ENCODE measurements at regions not wholly inside any gene's neighbourhood (a gene's known extent, or its start where the extent isn't known, plus 50 kb on each side); places are given as distances from the start of the nearest gene placed in this dataset.

DNA sequence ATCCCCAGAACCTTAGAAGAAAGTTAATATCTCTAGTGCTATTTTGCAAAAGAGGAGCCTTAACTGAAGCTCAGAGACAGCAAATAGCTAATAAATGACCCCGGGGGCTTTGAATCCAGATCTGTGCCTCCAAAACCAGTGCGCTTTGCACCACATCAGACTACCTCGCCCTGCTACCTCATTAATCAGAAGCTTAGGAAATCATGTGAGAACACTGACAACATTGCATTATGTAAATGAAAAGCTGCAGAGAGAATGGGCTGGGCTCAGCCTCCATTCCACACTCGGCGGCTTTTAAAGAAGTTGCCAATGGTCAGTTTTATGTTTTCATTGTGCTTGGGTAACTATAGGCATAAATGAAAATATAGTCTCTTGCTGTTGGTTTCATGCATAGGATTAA lies 54.0 kb upstream of the STMND1 start:
- no peak for DNase-seq (ENCODE audit: low spot score)
- H3K27ac Mint-ChIP-seq, result no peak overlapping the region
- no peak overlapping the region for H3K4me3 Mint-ChIP-seq
- peaks cover 10% of the 10 kb centered on the region for H3K27me3 Mint-ChIP-seq (ENCODE audit: insufficient read depth)
- H3K9me3 Mint-ChIP-seq, result no peaks in the 10 kb centered on the region
- no peaks in the 10 kb centered on the region for H3K36me3 Mint-ChIP-seq (ENCODE audit: low read depth)
- intact Hi-C loops (cut with micrococcal nuclease), result no loop called here
- H3K4me1 Mint-ChIP-seq (ENCODE audit: low read depth), result no peaks in the 10 kb centered on the region

DNA sequence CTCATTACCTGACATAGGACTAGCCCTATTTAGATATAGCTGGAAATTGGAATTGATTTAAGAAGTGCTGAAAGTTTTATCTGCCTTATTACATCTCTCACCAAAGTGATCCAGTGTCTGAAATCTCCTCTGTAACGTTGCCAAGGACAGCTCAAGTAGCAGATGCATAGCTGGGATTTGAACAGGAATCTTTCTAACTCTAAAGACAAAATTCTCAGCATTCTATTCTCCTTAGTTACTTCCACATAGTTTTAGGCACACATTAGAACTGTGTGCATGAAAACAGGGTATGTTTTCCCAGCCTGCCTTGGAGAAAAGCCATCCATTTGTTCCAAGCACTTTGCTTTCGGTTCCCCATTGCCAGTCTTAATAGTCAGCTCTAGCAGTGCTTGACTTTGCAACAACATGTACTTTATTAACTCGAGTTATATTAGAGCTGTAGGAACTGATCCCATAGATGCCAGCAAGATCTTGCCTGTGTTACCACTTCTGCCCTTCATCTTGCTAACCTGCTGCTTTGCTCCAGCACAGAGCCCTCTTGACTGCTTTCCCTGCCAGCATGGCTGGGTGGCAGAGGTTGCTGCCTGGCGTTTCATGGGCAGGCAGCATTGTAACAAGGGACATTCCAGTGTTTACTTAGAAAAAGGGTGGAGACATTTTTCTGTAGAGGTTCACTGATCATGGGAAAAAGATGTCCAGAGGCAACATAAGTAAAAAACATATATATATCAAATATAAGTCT lies 56.1 kb upstream of the STMND1 start:
- intact Hi-C loops (cut with micrococcal nuclease), result no loop called here
- no peak for DNase-seq (ENCODE audit: low spot score)
- H3K4me1 Mint-ChIP-seq (ENCODE audit: low read depth), result no peaks in the 10 kb centered on the region
- no peaks in the 10 kb centered on the region for H3K36me3 Mint-ChIP-seq (ENCODE audit: low read depth)
- no peaks in the 10 kb centered on the region for H3K9me3 Mint-ChIP-seq
- peaks cover 10% of the 10 kb centered on the region for H3K27me3 Mint-ChIP-seq (ENCODE audit: insufficient read depth)
- H3K27ac Mint-ChIP-seq, result no peak overlapping the region
- no peak overlapping the region for H3K4me3 Mint-ChIP-seq

DNA sequence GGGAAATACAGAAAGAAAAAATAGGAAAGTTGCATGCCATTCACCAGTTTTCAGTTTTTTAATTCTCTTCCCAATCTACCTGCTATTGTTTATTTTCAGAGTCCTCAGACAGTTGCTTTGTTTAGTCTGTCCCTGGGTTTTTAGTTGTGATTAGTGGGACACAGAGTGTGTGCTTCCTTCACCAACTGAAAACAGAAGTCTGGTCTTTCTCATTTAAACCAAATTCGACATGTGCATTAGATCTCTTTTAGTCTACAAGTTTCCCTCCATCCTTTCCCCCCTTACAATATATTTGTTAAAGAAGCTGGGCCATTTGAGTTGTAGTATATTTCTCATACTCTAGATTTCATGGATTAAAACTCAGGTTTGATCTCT lies 58.7 kb upstream of the STMND1 start:
- Mint-ChIP-seq H3K27me3 (ENCODE audit: insufficient read depth) (peaks cover 12% of the 10 kb centered on the region), H3K9me3 (no peaks in the 10 kb centered on the region), H3K36me3 (ENCODE audit: low read depth) (no peaks in the 10 kb centered on the region), H3K27ac (no peak overlapping the region), H3K4me1 (ENCODE audit: low read depth) (no peaks in the 10 kb centered on the region), H3K4me3 (no peak overlapping the region)
- intact Hi-C loops (cut with micrococcal nuclease), result no loop called here
- DNase-seq (ENCODE audit: low spot score), result no peak

DNA sequence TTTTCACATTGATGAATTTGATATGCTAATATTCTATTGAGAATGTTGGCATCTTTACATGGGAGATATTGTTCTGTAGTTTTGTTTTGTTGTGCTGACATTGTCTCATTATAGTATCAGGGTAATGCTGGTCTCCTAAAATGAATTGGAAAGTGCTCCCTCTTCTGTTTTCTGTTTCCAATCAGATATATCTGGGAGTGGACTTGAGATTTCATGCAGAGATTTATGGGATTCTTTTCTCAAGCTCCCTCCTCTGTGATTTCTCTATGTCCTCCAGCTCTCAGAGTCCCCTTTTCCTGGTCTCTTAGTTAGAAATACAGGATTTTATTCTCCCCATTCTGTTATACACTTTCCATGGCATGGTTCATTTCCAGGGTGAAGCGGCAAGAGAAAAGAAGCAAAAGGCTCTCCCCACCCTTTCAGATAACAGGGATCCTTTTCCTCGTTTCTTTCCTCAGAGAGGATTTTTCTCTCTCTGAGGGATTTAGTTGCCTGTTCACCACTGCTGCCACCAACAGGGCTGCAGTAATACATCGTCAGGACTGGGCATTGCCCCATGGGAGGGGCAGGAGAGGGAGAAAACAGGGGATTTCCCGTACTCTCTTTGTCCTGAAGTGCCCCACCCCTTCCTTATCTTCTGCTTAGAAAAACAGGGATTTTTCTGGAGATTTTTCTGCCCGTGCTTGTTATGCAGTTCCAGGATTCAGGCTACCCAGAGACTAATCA lies 59.3 kb upstream of the STMND1 start:
- intact Hi-C loops (cut with micrococcal nuclease), result no loop called here
- Mint-ChIP-seq H3K27me3 (ENCODE audit: insufficient read depth) (peaks cover 12% of the 10 kb centered on the region), H3K4me1 (ENCODE audit: low read depth) (no peaks in the 10 kb centered on the region), H3K27ac (no peak overlapping the region), H3K9me3 (no peaks in the 10 kb centered on the region), H3K36me3 (ENCODE audit: low read depth) (no peaks in the 10 kb centered on the region), H3K4me3 (no peak overlapping the region)
- DNase-seq (ENCODE audit: low spot score), result no peak

DNA sequence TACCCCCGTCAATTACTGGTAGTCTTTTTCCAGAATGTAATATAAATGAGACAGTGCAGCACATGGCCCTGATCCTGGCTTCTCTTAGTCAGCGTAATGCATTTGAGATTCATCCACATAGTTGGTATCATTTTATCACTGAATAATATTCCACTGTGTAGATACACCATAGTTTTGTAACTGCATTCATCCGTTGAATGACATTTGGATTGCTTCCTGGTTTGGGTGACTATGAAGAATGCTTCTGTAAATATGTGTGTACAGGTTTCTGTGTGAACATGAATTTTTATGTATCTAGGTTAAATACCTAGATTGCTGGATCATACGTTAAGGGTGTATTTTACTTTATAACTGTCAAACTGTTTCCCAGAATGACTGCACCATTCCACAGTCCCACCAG lies 62.6 kb upstream of the STMND1 start:
- intact Hi-C loops (cut with micrococcal nuclease), result no loop called here
- Mint-ChIP-seq H3K4me3 (no peak overlapping the region), H3K9me3 (no peaks in the 10 kb centered on the region), H3K27me3 (ENCODE audit: insufficient read depth) (peaks cover 13% of the 10 kb centered on the region), H3K4me1 (ENCODE audit: low read depth) (no peaks in the 10 kb centered on the region), H3K27ac (no peak overlapping the region), H3K36me3 (ENCODE audit: low read depth) (no peaks in the 10 kb centered on the region)
- no peak for DNase-seq (ENCODE audit: low spot score)

DNA sequence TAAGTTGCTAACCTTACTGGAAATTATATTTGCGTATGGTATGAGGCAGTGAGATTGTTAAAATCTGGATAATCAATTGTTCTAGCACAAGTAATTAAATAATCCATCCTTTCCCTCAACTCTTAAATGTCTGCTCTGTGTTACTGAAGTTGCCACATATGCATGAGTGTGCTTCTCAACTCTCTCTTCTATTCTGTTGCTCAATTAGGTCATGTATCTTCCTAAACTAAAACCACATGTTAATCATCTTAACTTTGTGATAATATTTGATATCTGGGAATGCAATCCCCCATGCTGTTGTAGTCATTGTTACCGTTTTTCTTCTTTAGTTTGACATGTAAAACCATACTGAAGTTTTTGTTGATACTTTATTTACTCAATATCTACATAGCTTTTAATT lies 63.5 kb upstream of the STMND1 start:
- intact Hi-C loops (cut with micrococcal nuclease), result no loop called here
- H3K4me1 Mint-ChIP-seq (ENCODE audit: low read depth), result no peaks in the 10 kb centered on the region
- H3K27me3 Mint-ChIP-seq (ENCODE audit: insufficient read depth), result peaks cover 8% of the 10 kb centered on the region
- no peaks in the 10 kb centered on the region for H3K9me3 Mint-ChIP-seq
- no peak overlapping the region for H3K27ac Mint-ChIP-seq
- H3K36me3 Mint-ChIP-seq (ENCODE audit: low read depth), result no peaks in the 10 kb centered on the region
- DNase-seq (ENCODE audit: low spot score), result no peak
- no peak overlapping the region for H3K4me3 Mint-ChIP-seq

DNA sequence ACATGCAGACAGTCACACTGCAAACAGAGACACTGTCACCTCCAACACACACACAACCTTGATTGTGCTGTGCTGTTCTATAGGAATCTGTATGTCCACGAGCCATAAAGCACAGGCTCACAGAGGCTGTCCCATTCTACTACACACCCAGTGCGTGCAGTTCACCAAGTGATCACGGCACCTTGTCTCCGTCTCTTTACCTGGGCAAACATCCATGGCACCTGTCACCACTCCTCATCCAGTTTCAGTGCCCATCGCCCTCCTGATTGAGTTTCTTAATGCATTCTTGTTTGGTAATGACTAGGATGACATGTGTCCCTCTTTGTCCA lies 65.8 kb upstream of the STMND1 start:
- no peak for DNase-seq (ENCODE audit: low spot score)
- Mint-ChIP-seq H3K9me3 (no peaks in the 10 kb centered on the region), H3K4me3 (no peak overlapping the region), H3K27me3 (ENCODE audit: insufficient read depth) (peaks cover 5% of the 10 kb centered on the region), H3K27ac (no peak overlapping the region), H3K4me1 (ENCODE audit: low read depth) (no peaks in the 10 kb centered on the region), H3K36me3 (ENCODE audit: low read depth) (no peaks in the 10 kb centered on the region)
- intact Hi-C loops (cut with micrococcal nuclease), result no loop called here

DNA sequence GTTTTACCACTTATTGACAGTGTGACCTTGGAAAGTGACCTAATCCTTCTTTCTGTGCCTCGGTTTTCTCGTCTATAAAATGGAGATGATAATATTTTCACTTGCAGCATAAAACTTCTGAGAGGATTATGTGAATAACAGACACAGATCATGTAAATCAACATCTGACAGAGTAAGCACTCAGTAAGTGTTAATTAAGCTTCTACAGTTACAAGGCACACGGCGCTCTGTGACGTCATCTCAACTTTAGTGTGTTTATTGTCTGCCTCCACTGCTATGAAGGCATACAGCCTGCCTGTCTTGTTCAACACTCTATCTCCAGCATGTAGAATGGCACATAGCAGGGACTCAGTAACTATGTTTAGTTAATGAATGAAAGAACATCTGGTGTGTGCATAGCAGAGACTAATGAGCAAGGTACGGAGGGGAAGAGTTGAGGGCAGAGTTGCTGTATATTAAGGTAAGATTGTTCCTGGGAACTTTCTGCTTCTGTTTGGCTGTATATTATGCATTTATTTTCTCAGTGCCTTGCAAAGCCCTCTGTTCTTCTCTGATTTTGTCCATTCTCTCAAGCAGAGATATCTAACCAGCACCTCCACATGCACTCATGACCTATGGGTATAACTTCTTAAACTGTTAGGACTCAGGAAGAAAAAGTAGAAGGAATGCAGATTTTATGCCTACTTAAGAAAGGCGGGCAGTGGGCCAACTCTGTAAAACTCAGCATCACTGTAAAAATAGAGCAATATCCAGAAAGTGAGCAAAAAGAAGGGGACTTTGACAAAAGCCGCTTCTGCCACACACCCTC lies 66.4 kb upstream of the STMND1 start:
- H3K9me3 Mint-ChIP-seq, result no peaks in the 10 kb centered on the region
- no peaks in the 10 kb centered on the region for H3K36me3 Mint-ChIP-seq (ENCODE audit: low read depth)
- no peak overlapping the region for H3K27ac Mint-ChIP-seq
- no peak for DNase-seq (ENCODE audit: low spot score)
- peaks cover 5% of the 10 kb centered on the region for H3K27me3 Mint-ChIP-seq (ENCODE audit: insufficient read depth)
- H3K4me3 Mint-ChIP-seq, result no peak overlapping the region
- intact Hi-C loops (cut with micrococcal nuclease), result no loop called here
- H3K4me1 Mint-ChIP-seq (ENCODE audit: low read depth), result no peaks in the 10 kb centered on the region

DNA sequence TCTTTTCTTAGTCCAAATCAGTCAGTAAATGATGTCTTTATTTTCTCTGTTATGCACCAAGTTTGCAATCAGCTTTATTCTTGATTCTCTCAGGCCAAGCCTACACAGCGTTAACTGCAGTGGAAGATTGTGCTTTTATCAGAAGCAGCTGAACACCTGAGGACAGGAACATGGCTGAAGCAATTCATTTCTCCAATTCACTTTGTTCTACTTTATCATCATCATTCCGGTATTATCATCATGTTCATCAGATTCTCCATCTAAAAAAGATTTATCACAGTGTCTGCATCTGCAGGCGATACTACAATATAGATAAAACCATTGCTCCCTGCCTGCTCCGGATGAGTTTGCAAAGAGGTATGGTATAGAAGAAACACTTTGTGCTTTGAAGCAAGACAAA lies 68.1 kb upstream of the STMND1 start:
- H3K4me3 Mint-ChIP-seq, result no peak overlapping the region
- no peaks in the 10 kb centered on the region for H3K9me3 Mint-ChIP-seq

DNA sequence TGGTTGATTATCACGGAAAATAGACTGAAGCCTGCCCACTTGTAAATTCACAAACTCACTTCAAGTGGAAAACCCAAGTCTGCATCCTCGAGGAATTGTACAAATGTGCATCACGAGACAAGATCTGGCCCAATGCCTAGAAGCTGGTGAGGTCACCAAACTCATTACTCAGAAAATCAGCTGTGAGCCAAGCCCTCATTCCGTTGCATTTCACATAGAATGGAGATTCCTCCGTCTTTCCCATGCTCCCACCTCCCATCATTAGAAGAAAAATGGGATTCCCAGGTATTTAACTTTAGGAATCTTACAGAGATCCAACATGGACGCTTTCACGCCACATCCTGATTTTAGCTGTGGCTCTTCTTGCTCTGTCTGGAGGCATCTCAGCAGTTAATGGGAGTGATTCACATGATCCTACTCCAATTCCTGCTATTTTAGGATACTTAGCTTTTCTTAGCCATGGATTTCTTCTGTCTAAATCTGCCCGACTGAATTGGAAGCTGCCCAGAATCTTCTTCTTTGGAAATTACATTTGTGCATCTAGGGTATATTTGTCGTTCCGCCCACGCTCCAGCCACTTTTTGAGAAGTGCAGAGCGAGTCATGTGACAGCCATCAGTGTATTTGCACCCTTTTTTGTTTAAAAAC lies 68.7 kb upstream of the STMND1 start:
- Mint-ChIP-seq H3K36me3 (ENCODE audit: low read depth) (no peaks in the 10 kb centered on the region), H3K4me1 (ENCODE audit: low read depth) (no peaks in the 10 kb centered on the region), H3K27ac (no peak overlapping the region), H3K4me3 (no peak overlapping the region), H3K27me3 (ENCODE audit: insufficient read depth) (peaks cover 5% of the 10 kb centered on the region), H3K9me3 (no peaks in the 10 kb centered on the region)
- no peak for DNase-seq (ENCODE audit: low spot score)
- intact Hi-C loops (cut with micrococcal nuclease), result no loop called here

More for the DNA sequence above, 68.1 kb upstream of the STMND1 start:
- Mint-ChIP-seq H3K27ac (no peak overlapping the region), H3K27me3 (ENCODE audit: insufficient read depth) (peaks cover 2% of the 10 kb centered on the region), H3K36me3 (ENCODE audit: low read depth) (no peaks in the 10 kb centered on the region), H3K4me1 (ENCODE audit: low read depth) (no peaks in the 10 kb centered on the region)
- no peak for DNase-seq (ENCODE audit: low spot score)
- intact Hi-C loops (cut with micrococcal nuclease), result no loop called here

DNA sequence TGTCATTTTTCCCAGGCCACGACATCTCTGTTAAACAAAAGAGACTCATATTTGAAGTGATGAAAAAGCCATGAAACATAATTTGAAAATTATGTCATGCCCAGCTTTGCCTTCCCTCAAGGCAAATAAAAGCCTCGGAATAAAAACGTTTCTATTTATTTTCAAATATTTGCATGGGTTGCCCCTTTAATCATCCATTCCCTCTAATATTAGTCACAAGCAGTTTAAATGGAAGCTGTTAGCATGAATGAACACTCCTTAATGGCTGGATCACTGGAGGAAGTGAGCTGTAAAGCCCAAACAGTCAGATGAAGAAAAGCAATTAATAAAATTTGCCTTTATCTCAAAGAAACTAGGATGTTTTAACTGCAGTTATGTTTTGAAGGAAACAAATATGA lies 69.3 kb upstream of the STMND1 start:
- Mint-ChIP-seq H3K4me1 (ENCODE audit: low read depth) (no peaks in the 10 kb centered on the region), H3K36me3 (ENCODE audit: low read depth) (no peaks in the 10 kb centered on the region), H3K4me3 (no peak overlapping the region), H3K27ac (no peak overlapping the region), H3K27me3 (ENCODE audit: insufficient read depth) (peaks cover 5% of the 10 kb centered on the region), H3K9me3 (no peaks in the 10 kb centered on the region)
- no peak for DNase-seq (ENCODE audit: low spot score)
- intact Hi-C loops (cut with micrococcal nuclease), result no loop called here

DNA sequence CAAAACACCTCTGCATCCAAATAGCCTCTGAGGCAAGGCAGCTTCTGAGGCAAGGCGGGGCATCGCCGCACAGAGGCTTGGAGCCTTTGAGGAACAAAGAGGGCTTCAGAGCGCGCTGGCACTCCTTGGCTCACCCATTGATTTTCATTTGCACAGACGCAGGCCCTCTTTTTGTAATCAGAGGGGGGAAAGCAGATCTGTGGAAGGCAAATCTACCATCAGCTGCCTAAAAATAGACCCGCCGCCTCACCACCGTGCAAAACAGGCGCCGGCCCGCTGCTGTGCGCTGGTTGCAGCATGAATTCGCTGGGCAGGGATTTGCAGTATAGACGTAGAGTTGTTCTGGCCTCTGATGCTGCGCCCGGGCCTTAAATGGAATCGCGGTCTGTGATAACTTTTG lies 69.9 kb upstream of the STMND1 start:
- DNase-seq (ENCODE audit: low spot score), result no peak
- no peak overlapping the region for H3K4me3 Mint-ChIP-seq
- no peaks in the 10 kb centered on the region for H3K4me1 Mint-ChIP-seq (ENCODE audit: low read depth)
- H3K27me3 Mint-ChIP-seq (ENCODE audit: insufficient read depth), result peaks cover 5% of the 10 kb centered on the region
- no peaks in the 10 kb centered on the region for H3K36me3 Mint-ChIP-seq (ENCODE audit: low read depth)
- H3K27ac Mint-ChIP-seq, result no peak overlapping the region
- no peaks in the 10 kb centered on the region for H3K9me3 Mint-ChIP-seq
- intact Hi-C loops (cut with micrococcal nuclease), result no loop called here

DNA sequence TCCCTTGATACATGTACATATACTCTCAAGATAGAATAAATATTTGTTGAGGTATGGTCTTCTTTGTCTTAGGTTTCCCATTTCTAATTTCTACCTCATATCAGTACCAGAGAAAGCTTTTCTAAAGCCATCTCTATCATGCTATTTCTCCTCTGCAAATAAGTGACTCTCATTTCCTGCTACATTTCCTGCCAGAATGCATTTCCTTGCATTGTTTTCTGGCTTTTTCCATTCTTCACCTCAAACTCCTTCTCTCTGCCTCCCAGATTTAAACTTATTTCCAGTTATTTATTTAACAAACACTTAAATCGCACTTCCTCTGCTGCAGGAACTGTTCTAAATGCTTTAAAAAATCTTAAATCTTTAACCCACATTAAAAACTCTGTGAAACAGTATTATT lies 74.4 kb upstream of the STMND1 start:
- H3K27ac Mint-ChIP-seq, result no peak overlapping the region
- intact Hi-C loops (cut with micrococcal nuclease), result no loop called here
- no peaks in the 10 kb centered on the region for H3K4me1 Mint-ChIP-seq (ENCODE audit: low read depth)

More for the DNA sequence above, 74.4 kb upstream of the STMND1 start:
- Mint-ChIP-seq H3K27me3 (ENCODE audit: insufficient read depth) (peaks cover 10% of the 10 kb centered on the region), H3K4me3 (no peak overlapping the region), H3K9me3 (peaks cover 4% of the 10 kb centered on the region), H3K36me3 (ENCODE audit: low read depth) (no peaks in the 10 kb centered on the region)
- DNase-seq (ENCODE audit: low spot score), result no peak
